Transverse colon (tissue), 4 donors: ENCODE measurements at regions not wholly inside any gene's neighbourhood (a gene's known extent, or its start where the extent isn't known, plus 50 kb on each side); places are given as distances from the start of the nearest gene placed in this dataset.

Experiments used
- CTCF ChIP-seq, 5 experiments: fragments of 200-600 bp in 3 of 5; fragments of 450-650 bp in 2 of 5; sonication (generic) in 3 of 5; IDR thresholded peaks; 1 replicate in 2 of 5; 2 replicates in 3 of 5; pipeline ENCODE4 v1.5.1; 2016 to 2017; ENCODE audit warnings: antibody characterized with exemption in 5 of 5, inconsistent platforms in 3 of 5, mild to moderate bottlenecking in 2 of 5, moderate library complexity in 1 of 5
- EP300 ChIP-seq: sonication (generic); formaldehyde crosslinking; IDR thresholded peaks from one replicate; pipeline ENCODE4 v1.6.1; 2017; ENCODE audit warnings: antibody characterized with exemption, low read depth
- POLR2A ChIP-seq: fragments of 450-650 bp; IDR thresholded peaks from one replicate; pipeline ENCODE4 v1.6.1; 2016; ENCODE audit warnings: antibody characterized with exemption, mild to moderate bottlenecking, moderate library complexity
- POLR2AphosphoS5 ChIP-seq, 3 donors: sonication (generic); formaldehyde crosslinking; IDR thresholded peaks; one replicate each; pipeline ENCODE4 v1.6.1; 2016; ENCODE audit warnings: antibody characterized with exemption in 3 of 3

- TF ChIP-seq POLR2A (no peak), POLR2AphosphoS5 (IDR thresholded peaks at IDR 0.05) (no peak), EP300 (no peak), CTCF (IDR thresholded peaks at IDR 0.05) (no peak)
Observed at GRCh38 chr5:54673523-54674225, 156.1 kb downstream of the SNX18 start.
